GM12878 (cell line): ENCODE measurements at regions not wholly inside any gene's neighbourhood (a gene's known extent, or its start where the extent isn't known, plus 50 kb on each side); places are given as distances from the start of the nearest gene placed in this dataset.

Experiments used
- ATAC-seq: fragments of 200-7000 bp; cut with Tn5 transposase; 3 replicates; pipeline ENCODE4 v1.9.1; 2020; ENCODE audit warnings: mild to moderate bottlenecking, moderate library complexity
- BruUV-seq: library from RNA; stranded (reverse); fragments of 400-500 nt; replicated peaks from 2 replicates; lab custom pipeline; 2021; lab: Mats Ljungman, UMichigan
- CTCF ChIA-PET: fragments of 300-600 bp; sonication (Branson Sonifier 250); formaldehyde crosslinking; extraction: SDS; loops from one replicate; lab custom pipeline; 2021; ENCODE audit warnings: inconsistent platforms; lab: Yijun Ruan, JAX
- POLR2A ChIA-PET: fragments of 350-600 bp; formaldehyde crosslinking; extraction: SDS; loops from one replicate; lab custom pipeline; 2021; ENCODE audit warnings: inconsistent platforms; lab: Charles Lee
- RAD21 ChIA-PET: fragments of 300-600 bp; sonication (Branson Sonifier 250); formaldehyde crosslinking; loops from one replicate; lab custom pipeline; 2023; ENCODE audit warnings: antibody characterized with exemption; ENCODE audit not compliant: unreplicated experiment; lab: Charles Lee
- SMC1A ChIA-PET: fragments of 300-600 bp; sonication (Branson Sonifier 250); formaldehyde crosslinking; loops from one replicate; lab custom pipeline; 2023; ENCODE audit not compliant: unreplicated experiment, uncharacterized antibody; lab: Charles Lee
- DNase-seq: peaks from one replicate; pipeline ENCODE4 v3.0.0-alpha.2; 2011; ENCODE audit warnings: low read depth, low spot score
- FAIRE-seq: peaks from 3 replicates; lab custom pipeline; 2011; peaks lifted over from hg19 to GRCh38; lab: Jason Lieb, UNC
- H2AFZ ChIP-seq: 2 replicates; pipeline ENCODE4 v1.6.0; 2011; ENCODE audit warnings: low read depth, low read length, control low read depth; ENCODE audit not compliant: control insufficient read depth
- H3K27ac ChIP-seq: 2 replicates; pipeline ENCODE4 v1.5.1; 2011; ENCODE audit warnings: control low read depth; ENCODE audit not compliant: control insufficient read depth, insufficient read depth
- H3K27me3 ChIP-seq, 2 experiments: replicated peaks in 1 of 2; 2 replicates each; pipeline versions ENCODE4 v1.6.0 to v1.6.1; 2011; ENCODE audit warnings: low read length in 1 of 2; ENCODE audit not compliant: control insufficient read depth in 2 of 2, insufficient read depth in 2 of 2
- H3K36me3 ChIP-seq, 2 experiments: 2 replicates each; pipeline ENCODE4 v1.5.1; 2011; ENCODE audit warnings: low read length in 1 of 2; ENCODE audit not compliant: control insufficient read depth in 2 of 2, insufficient read depth in 2 of 2
- H3K4me1 ChIP-seq: 2 replicates; pipeline ENCODE4 v1.6.1; 2011; ENCODE audit warnings: mild to moderate bottlenecking, low read length, moderate library complexity, mixed read lengths; ENCODE audit not compliant: control insufficient read depth, insufficient read depth
- H3K4me2 ChIP-seq: 2 replicates; pipeline ENCODE4 v1.6.0; 2011; ENCODE audit warnings: control low read depth; ENCODE audit not compliant: control insufficient read depth, insufficient read depth
- H3K4me3 ChIP-seq: fragments of 200-600 bp; sonication (generic); 2 replicates; pipeline ENCODE4 v1.5.1; 2016
- H3K79me2 ChIP-seq: 2 replicates; pipeline ENCODE4 v1.6.0; 2011; ENCODE audit warnings: low read length; ENCODE audit not compliant: control insufficient read depth, insufficient read depth
- H3K9ac ChIP-seq: 2 replicates; pipeline ENCODE4 v1.8.0; 2011; ENCODE audit warnings: low read length, control low read depth, mixed read lengths; ENCODE audit not compliant: control insufficient read depth, insufficient read depth
- H3K9me3 ChIP-seq: replicated peaks from 3 replicates; pipeline ENCODE4 v1.5.1; 2011; ENCODE audit warnings: mild to moderate bottlenecking, low read length; ENCODE audit not compliant: control insufficient read depth, insufficient read depth
- H4K20me1 ChIP-seq: 2 replicates; pipeline ENCODE4 v1.6.0; 2011; ENCODE audit not compliant: control insufficient read depth, insufficient read depth
- BACH1 ChIP-seq: fragments of 450-650 bp; IDR thresholded peaks from 2 replicates; pipeline ENCODE4 v1.6.1; 2017; ENCODE audit warnings: mild to moderate bottlenecking, borderline replicate concordance
- BCL11A ChIP-seq: IDR thresholded peaks from 2 replicates; pipeline ENCODE4 v1.6.1; 2011; ENCODE audit warnings: low read depth, low read length
- BHLHE40 ChIP-seq, 2 experiments: fragments of 450-650 bp in 1 of 2; IDR thresholded peaks; 2 replicates each; pipeline ENCODE4 v1.6.1; 2011 to 2017; ENCODE audit warnings: low read depth in 2 of 2, borderline replicate concordance in 1 of 2, improper control_type of control experiment in 1 of 2, low read length in 1 of 2, mild to moderate bottlenecking in 1 of 2
- CEBPB ChIP-seq, 2 experiments: fragments of 150-350 bp in 1 of 2; IDR thresholded peaks; 2 replicates each; pipeline ENCODE4 v1.6.1; 2012 to 2014; ENCODE audit warnings: low read depth in 2 of 2, low read length in 2 of 2, borderline replicate concordance in 1 of 2, inconsistent platforms in 1 of 2
- DPF2 ChIP-seq: fragments of 450-650 bp; IDR thresholded peaks from 2 replicates; pipeline ENCODE4 v1.6.1; 2017; ENCODE audit warnings: mild to moderate bottlenecking
- JUND ChIP-seq: IDR thresholded peaks from 2 replicates; pipeline ENCODE4 v1.6.1; 2012; ENCODE audit warnings: low read depth, mild to moderate bottlenecking, low read length, improper control_type of control experiment, moderate library complexity
- NKRF ChIP-seq: fragments of 450-650 bp; conservative IDR thresholded peaks from 2 replicates; pipeline ENCODE4 v1.6.1; 2017; ENCODE audit warnings: mild to moderate bottlenecking, moderate library complexity
- NR2C1 ChIP-seq: fragments of 450-650 bp; IDR thresholded peaks from 2 replicates; pipeline ENCODE4 v1.6.1; 2017; ENCODE audit warnings: antibody characterized with exemption, mild to moderate bottlenecking, moderate library complexity
- PAX5 ChIP-seq: IDR thresholded peaks from 2 replicates; pipeline ENCODE4 v1.6.1; 2011; ENCODE audit warnings: low read depth, low read length, borderline replicate concordance
- PAX8 ChIP-seq: fragments of 450-650 bp; IDR thresholded peaks from 2 replicates; pipeline ENCODE4 v1.6.1; 2017; ENCODE audit warnings: mild to moderate bottlenecking, moderate library complexity
- PRDM15 ChIP-seq: fragments of 450-650 bp; formaldehyde crosslinking; IDR thresholded peaks from 2 replicates; pipeline ENCODE4 v1.4.0; 2020; ENCODE audit warnings: mild to moderate bottlenecking, moderate library complexity
- SMARCA5 ChIP-seq: fragments of 450-650 bp; IDR thresholded peaks from 2 replicates; pipeline ENCODE4 v1.6.1; 2017; ENCODE audit warnings: mild to moderate bottlenecking
- TAF1 ChIP-seq: IDR thresholded peaks from 2 replicates; pipeline ENCODE4 v1.6.1; 2011; ENCODE audit warnings: mild to moderate bottlenecking, low read depth, low read length, borderline replicate concordance
- ZNF207 ChIP-seq: fragments of 450-650 bp; IDR thresholded peaks from 2 replicates; pipeline ENCODE4 v1.6.1; 2014; ENCODE audit warnings: antibody characterized with exemption, mild to moderate bottlenecking, borderline replicate concordance
- ZSCAN29 ChIP-seq: fragments of 450-650 bp; IDR thresholded peaks from 2 replicates; pipeline ENCODE4 v1.6.1; 2017; ENCODE audit warnings: mild to moderate bottlenecking, moderate library complexity
- WGBS: methylation state at CpG from one replicate; pipeline ENCODE4 v1.1.6; 2016; ENCODE audit warnings: low lambda C conversion rate; ENCODE audit not compliant: insufficient replicate concordance, insufficient coverage; ENCODE audit errors: missing lambda C conversion rate; 5-methylcytosine and 5-hydroxymethylcytosine counted together
- in situ Hi-C: fragments of 300-500 bp; cut with MboI; formaldehyde crosslinking; loops from 9 replicates; pipeline ENCODE4 v1.14.3; 2018; ENCODE audit warnings: mixed read lengths
- intact Hi-C: fragments of 100-400 bp; cut with micrococcal nuclease; formaldehyde crosslinking; loops from one replicate; pipeline ENCODE4 v1.14.2; 2022; ENCODE audit not compliant: unreplicated experiment
- TF ChIP-seq, protein P1 (sequence below): fragments of 150-350 bp; IDR thresholded peaks from 2 replicates; pipeline ENCODE4 v1.6.1; 2016; ENCODE audit warnings: low read depth, low read length

DNA sequence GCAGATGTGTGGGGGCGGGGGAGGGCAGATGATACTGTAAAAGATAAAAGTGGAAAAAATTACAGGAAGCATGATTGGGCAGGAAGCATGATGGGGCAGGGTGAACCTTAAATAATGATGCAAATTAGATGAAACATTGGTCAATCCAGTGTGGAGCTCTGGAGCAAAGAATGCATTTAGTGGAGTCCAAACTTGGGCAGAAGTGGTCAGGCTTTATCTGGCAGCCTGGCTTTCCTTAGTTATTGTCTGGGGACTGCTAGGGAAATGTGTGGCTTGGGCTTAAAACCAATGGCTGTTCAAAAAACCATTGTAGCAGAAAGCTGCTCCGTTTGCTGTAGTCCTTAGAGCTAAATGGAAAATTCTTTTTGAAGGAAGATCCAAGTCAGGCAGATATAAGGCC, 1077.3 kb upstream of the MIR17HG start (continued):
- TF ChIP-seq PRDM15 (CRISPR knock-in tag): no peak

DNA sequence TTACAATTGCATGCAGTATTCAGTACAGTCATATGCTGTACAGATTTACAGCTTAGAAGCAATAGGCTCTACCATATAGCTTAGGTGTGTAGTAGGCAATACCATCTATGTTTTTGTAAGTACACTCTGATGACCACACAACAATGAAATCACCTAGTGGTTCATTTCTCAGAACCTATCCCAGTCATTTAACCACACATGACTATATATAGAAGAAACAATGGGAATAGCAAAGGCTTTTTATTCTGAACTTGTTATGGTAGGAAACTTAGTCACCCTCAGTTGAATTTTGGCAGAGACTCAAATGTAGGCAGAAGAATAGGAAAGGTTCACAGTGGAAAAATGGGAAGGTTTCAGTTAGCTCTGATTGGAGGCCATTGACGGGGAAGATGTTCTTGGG, 1075.1 kb upstream of the MIR17HG start:
- no peak overlapping the region for H2AFZ ChIP-seq
- intact Hi-C loops (no loop called here), in situ Hi-C loops (no loop called here)
- no peak for FAIRE-seq
- no peak overlapping the region for H3K27ac ChIP-seq
- H3K4me3 ChIP-seq: no peak overlapping the region
- 50% methylated on average over 1 of the region's 1 CpG for WGBS
- no peak overlapping the region for H3K9ac ChIP-seq
- H3K4me2 ChIP-seq: no peak overlapping the region
- DNase-seq: no peak
- H3K9me3 ChIP-seq: no peaks in the 10 kb centered on the region
- ChIA-PET CTCF (interaction anchor here (1.9 kb wide), 1 partner anchor 13 kb away, joined by 4 read pairs; no protein-coding TSS in a partner anchor), RAD21 (no interaction called here), POLR2A (no interaction called here), SMC1A (interaction anchor here (1.1 to 1.3 kb wide), 2 partner anchors 12 to 14 kb away, joined by 3 to 4 read pairs; no protein-coding TSS in a partner anchor)
- H4K20me1 ChIP-seq: no peaks in the 10 kb centered on the region
- H3K27me3 ChIP-seq: no peaks in the 10 kb centered on the region
- ATAC-seq: no peak
- TF ChIP-seq BCL11A: no peak
- no peak for TF ChIP-seq PAX8
- no peak for TF ChIP-seq ZNF207
- no peak for TF ChIP-seq JUND
- TF ChIP-seq DPF2: no peak
- TF ChIP-seq ZSCAN29: no peak
- TF ChIP-seq, protein P1, sequence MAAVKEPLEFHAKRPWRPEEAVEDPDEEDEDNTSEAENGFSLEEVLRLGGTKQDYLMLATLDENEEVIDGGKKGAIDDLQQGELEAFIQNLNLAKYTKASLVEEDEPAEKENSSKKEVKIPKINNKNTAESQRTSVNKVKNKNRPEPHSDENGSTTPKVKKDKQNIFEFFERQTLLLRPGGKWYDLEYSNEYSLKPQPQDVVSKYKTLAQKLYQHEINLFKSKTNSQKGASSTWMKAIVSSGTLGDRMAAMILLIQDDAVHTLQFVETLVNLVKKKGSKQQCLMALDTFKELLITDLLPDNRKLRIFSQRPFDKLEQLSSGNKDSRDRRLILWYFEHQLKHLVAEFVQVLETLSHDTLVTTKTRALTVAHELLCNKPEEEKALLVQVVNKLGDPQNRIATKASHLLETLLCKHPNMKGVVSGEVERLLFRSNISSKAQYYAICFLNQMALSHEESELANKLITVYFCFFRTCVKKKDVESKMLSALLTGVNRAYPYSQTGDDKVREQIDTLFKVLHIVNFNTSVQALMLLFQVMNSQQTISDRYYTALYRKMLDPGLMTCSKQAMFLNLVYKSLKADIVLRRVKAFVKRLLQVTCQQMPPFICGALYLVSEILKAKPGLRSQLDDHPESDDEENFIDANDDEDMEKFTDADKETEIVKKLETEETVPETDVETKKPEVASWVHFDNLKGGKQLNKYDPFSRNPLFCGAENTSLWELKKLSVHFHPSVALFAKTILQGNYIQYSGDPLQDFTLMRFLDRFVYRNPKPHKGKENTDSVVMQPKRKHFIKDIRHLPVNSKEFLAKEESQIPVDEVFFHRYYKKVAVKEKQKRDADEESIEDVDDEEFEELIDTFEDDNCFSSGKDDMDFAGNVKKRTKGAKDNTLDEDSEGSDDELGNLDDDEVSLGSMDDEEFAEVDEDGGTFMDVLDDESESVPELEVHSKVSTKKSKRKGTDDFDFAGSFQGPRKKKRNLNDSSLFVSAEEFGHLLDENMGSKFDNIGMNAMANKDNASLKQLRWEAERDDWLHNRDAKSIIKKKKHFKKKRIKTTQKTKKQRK: no peak
- TF ChIP-seq TAF1: no peak
- TF ChIP-seq PAX5: no peak
- no peak for TF ChIP-seq NR2C1
- no peak for TF ChIP-seq BACH1
- no peak for TF ChIP-seq BHLHE40 (IDR thresholded peaks at IDR 0.05; ENCODE audit: borderline replicate concordance in 1 of 2, low read depth in 2 of 2, low read length in 1 of 2)
- TF ChIP-seq CEBPB (IDR thresholded peaks at IDR 0.05; ENCODE audit: borderline replicate concordance in 1 of 2, low read depth in 2 of 2, low read length in 2 of 2): no peak
- no peak for TF ChIP-seq SMARCA5
- TF ChIP-seq NKRF: no peak
- no peaks in the 10 kb centered on the region for H3K79me2 ChIP-seq
- no peaks in the 10 kb centered on the region for H3K4me1 ChIP-seq
- H3K36me3 ChIP-seq: no peaks in the 10 kb centered on the region
- BruUV-seq: no TSS peak
